Occipital lobe (tissue), 1 donor: ENCODE measurements at regions not wholly inside any gene's neighbourhood (a gene's known extent, or its start where the extent isn't known, plus 50 kb on each side); places are given as distances from the start of the nearest gene placed in this dataset.
"Not testable (repeated sequence)": the region's sequence is repeated elsewhere in the genome, so short reads cannot be mapped to it uniquely, and the experiment has no call there.

Experiments
- DNase-seq: peaks from one replicate; lab custom pipeline; 2025; lab: John Stamatoyannopoulos, UW

DNA sequence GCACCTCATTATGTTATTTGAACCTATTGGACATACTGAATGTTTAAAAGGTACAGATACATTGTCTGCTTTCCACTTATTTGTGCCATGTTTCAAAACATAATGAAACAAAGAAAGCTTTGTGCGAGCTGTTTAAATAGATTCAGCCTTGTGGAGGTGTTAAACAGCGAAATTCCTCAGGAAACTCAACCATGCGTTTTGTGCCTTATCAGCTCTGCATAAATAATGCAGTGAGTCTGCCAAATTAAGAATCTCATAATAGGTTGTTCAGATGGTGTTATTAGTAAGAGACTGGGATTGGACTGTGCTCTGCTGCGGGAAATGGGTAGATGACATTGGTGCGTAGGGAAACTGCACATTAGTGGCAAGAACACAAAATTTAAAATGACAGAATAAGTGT lies 163.7 kb upstream of the CLEC14A start:
- DNase-seq, result no peak

DNA sequence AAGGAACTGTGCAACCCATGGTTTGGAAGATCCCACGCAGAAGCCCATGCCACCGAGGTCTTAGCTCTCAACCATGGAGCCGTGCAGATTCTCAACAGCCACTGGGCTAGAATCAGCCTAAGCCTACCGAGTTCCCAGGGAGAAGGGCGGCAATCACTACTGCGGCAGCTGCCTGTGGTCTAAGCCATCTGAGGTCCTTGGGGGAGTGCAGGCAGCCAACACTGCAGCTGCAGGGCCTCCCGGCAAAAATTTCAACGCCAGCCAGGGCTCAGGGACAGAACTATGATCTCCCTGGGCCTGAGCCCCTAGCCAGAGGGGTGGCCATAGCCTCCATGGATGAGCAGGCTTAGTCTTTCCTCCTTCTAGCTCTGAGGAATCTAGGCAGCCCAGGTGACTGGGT lies 156.8 kb upstream of the CLEC14A start:
- no peak for DNase-seq

GRCh38 chr14:38410442-38410841 lies 154.5 kb upstream of the CLEC14A start:
- DNase-seq, result no peak

DNA sequence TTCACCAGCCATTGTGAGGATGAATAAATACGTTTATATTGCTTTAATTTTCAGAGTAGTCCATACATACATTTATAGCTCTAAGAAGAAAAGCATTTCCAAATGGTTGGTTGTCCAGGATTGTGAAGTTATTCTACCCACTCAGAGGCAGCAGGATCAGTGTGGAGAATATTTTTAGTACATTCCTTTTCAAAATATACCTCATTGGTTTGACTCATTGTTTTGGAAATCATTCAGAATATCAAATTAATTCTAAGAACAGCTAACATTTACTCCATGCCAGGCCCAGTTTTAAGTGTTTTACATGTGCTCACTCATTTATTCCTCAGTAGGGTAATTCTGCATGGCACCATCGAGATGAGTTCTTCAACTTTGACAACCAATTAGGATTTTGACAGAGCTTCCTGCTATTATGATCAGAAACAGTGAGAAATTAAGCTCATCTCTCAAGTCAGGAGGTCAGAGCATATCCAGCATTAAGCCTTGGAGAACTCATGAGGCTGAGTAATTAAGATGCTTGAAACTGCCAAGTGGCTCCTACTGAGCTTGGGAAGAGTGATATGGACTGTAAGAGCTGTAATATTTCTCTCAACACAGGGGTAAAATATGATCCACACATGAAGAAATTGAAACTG lies 153.3 kb upstream of the CLEC14A start:
- no peak for DNase-seq

DNA sequence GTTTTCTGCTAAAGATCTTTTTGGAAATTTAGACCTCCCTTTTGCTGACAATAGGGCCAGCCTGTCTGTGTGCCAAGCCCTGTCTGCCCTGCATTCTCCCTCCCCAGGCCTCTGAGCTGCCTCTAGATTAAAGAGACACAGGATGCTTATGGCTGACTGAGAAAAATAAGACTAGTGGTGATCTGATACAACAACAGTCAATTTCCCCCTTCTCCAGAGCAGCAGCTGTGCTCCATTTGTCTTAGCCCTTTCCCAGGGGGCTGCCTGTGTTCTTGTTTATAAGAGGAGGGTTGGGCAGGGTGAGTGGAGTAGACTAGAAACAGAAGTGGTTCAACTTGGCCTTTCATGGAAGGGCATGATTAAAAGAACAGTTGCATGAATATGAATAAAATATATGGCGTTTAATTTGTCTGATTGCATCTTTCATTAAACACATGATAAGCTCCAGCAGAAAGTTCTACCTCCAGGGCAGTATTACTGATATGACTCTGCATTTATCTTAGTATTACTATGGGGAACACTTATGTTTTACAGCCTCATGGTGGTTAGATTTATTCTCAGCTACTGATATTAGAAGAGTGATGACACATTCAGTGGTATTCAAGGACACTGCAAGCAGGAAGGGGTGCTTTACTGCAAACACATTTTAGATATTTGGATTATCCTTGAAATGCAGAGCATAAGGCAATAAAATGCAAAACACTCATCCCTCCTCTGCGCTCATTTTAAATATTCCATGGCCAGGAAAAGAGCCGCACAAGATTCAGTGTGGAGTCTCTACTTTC lies 150.2 kb upstream of the CLEC14A start:
- no peak for DNase-seq

DNA sequence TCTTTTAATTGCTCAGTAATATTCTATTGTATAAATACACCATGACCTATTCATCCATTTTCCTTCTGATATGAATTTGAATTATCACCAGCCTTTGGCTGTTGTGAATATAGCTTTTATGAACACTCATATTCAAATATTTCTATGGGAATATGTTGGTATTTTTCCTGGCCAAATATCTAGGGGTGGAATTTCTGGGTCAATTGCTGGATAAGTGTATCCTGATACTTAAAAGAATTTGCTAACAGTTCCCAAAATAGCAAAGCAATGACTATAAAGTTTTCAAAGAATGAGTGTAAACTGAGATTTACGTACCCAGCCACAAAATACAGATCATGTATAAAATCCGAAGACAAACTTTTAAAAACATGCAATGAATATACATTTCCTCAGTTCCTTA lies 148.7 kb upstream of the CLEC14A start:
- no peak for DNase-seq

GRCh38 chr14:38404100-38404541 lies 148.2 kb upstream of the CLEC14A start:
- DNase-seq, result no peak

DNA sequence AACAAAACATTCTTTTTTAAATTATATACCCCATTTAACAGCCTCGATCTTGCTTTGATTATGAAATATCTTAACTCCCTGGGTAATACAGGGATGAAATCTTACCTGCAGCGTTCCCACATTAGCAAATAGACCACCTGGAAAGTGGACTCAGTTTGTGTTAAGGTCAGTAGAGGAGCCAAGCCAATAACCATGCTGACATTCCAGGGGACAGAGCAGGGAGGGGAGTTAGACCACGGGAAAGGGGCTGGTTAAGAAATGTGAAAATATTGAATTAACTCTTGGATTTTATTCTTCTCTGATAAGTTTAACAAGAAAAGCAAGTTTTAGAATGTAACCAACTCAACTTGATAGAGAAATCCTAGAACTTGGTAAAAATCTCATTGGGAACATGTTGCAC lies 144.9 kb upstream of the CLEC14A start:
- DNase-seq, result no peak

- no peak for DNase-seq
Measured at GRCh38 chr14:38399652-38400051, 143.8 kb upstream of the CLEC14A start.

GRCh38 chr14:38394767-38395166 lies 138.9 kb upstream of the CLEC14A start:
- DNase-seq, result no peak

GRCh38 chr14:38394064-38394463 lies 138.2 kb upstream of the CLEC14A start:
- DNase-seq, result no peak

DNA sequence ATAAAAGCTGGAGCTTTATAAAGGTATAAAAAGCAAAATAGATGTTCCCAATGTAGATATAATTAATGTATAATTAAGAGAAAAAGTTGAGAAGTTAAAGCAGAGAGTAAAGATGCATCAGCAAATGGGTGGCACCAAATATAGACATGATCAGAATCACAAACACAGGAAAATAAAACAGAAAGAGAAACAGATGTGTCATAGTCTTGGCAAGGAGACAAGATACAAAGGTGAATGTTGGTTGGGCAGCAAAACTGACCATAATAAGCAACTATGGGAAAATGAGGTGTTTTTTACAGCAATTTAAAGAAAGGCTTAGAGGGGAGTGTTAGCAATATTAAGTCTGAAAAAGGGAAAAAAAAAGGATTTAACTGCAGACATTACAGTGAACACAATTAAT lies 135.4 kb upstream of the CLEC14A start:
- no peak for DNase-seq

GRCh38 chr14:38389681-38390080 lies 133.8 kb upstream of the CLEC14A start:
- DNase-seq, result no peak

GRCh38 chr14:38387821-38388220 lies 131.9 kb upstream of the CLEC14A start:
- no peak for DNase-seq

DNA sequence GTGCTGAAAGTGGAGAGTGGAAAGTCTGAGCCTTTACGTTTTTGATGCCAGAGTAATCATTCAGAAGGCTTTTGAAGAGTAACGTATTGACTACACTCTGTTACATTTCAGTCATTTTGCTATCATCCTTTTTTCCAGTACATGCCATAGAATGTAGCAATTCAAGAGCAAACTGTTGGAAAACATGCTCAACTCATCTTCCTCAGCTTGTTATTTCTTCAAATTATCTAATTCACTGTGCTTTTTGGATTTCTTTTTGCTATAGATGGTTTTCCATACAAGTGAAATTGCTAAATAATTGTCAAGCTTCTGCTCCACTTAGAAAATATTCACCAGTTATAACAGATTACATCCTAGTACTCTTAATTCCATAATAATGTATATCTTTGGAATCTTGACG lies 129.9 kb upstream of the CLEC14A start:
- DNase-seq, result no peak

- DNase-seq, result no peak
Measured at GRCh38 chr14:38385343-38385742, 129.4 kb upstream of the CLEC14A start.

DNA sequence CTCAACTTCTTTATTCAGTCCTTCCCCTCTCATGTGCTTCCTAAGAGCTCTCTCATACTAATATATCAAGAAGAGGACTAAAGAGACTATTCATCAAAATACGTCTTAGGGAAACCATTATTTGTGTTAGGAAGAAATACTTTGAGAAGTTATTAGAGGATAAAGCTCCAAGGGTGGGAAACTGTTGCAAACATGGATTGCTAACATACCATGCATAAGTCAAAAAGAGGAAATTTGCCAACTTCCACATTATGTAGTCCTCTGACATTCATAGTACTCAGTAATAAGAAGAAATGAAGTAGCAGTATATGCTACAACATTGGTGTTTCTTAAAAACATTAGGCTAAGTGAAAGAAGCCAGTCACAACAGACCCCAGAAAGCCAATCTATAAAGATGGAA lies 128.8 kb upstream of the CLEC14A start:
- DNase-seq, result no peak

- no peak for DNase-seq
Measured at GRCh38 chr14:38367922-38368321, 112.0 kb upstream of the CLEC14A start.

- no peak for DNase-seq
Measured at GRCh38 chr14:38366374-38366773, 110.5 kb upstream of the CLEC14A start.

GRCh38 chr14:38363217-38363616 lies 107.3 kb upstream of the CLEC14A start:
- no peak for DNase-seq

DNA sequence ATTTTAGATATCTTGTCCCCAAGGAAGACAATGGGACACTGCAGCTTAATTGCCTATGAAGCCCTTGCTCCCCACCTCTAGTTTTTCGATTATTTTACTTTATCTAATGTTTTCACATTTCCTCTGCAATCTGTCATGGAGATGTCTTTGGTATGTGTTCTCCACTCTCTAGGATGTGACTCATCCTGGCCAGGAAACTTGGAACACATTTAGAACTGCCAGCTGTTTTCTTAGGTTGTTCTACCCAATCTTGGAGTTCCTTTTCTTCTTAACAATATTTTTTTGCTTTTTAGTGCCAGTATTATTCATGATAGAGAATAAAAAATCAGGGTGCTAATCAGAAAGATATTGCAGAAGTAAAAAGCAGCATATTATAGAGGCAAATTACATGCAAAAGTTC lies 101.7 kb upstream of the CLEC14A start:
- DNase-seq, result no peak

DNA sequence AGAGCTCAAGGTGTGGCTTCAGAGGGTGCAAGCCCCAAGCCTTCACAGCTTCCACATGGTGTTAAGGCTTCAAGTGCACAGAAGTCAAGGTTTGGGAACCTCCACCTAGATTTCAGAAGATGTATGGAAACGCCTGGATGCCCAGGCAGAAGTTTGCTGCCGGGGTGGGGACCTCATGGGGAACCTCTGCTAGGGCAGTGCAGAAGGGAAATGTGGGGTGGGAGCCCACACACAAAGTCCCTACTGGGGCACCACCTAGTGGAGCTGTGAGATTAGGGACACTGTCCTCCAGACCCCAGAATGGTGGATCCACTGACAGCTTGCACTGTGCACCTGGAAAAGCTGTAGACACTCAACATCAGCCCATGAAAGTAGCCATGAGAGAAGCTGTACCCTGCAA lies 99.6 kb upstream of the CLEC14A start:
- not testable (repeated sequence) for DNase-seq

- no peak for DNase-seq
Measured at GRCh38 chr14:38350102-38350501, 94.2 kb upstream of the CLEC14A start.
